ENCODE measurements at regions not wholly inside any gene's neighbourhood (a gene's known extent, or its start where the extent isn't known, plus 50 kb on each side); places are given as distances from the start of the nearest gene placed in this dataset.

DNA sequence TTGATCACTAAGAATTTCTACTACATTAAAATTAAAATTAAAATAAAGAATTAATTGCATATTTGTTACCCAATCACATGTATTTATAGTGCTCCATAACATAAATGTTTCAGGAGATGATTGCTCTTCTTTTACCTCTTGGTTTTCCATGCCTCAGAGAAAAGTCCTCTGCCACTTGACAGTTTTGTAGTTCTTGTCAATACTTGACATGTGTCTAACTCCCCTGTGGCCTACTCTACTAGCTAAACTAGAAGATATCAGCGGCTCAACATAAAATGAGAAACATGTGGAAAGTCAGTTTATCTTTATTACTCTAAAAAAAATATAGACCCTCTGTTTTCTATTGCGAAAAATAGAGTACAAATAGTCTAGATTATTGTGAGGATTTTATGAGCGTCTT, 650.6 kb upstream of the NUDT12 start:
- no peak overlapping the region for H3K9ac ChIP-seq (ENCODE audit: low read length)
- H3K27ac Mint-ChIP-seq = no peak overlapping the region
- no peaks in the 10 kb centered on the region for H4K20me1 ChIP-seq (ENCODE audit: control insufficient read depth, insufficient read depth, low read length, poor library complexity, severe bottlenecking)
- H3K9me3 ChIP-seq (ENCODE audit: control extremely low read depth in 1 of 3, control insufficient read depth in 2 of 3, insufficient read depth in 1 of 3, low read length in 2 of 3) = no peaks in the 10 kb centered on the region
- ChIA-PET POLR2A (no interaction called here), CTCF (no interaction called here)
- H3K79me2 ChIP-seq (ENCODE audit: control insufficient read depth, insufficient read depth, low read length) = no peaks in the 10 kb centered on the region
- ATAC-seq (ENCODE audit: low read depth) = no peak
- H3K9me3 Mint-ChIP-seq (ENCODE audit: insufficient read depth) = no peaks in the 10 kb centered on the region
- intact Hi-C loops (cut with micrococcal nuclease) = no loop called here
- H2AFZ ChIP-seq (ENCODE audit: insufficient read depth, low read depth, low read length, poor library complexity, severe bottlenecking) = no peak overlapping the region
- H3K4me3 Mint-ChIP-seq = no peak overlapping the region
- TF ChIP-seq, protein P1, sequence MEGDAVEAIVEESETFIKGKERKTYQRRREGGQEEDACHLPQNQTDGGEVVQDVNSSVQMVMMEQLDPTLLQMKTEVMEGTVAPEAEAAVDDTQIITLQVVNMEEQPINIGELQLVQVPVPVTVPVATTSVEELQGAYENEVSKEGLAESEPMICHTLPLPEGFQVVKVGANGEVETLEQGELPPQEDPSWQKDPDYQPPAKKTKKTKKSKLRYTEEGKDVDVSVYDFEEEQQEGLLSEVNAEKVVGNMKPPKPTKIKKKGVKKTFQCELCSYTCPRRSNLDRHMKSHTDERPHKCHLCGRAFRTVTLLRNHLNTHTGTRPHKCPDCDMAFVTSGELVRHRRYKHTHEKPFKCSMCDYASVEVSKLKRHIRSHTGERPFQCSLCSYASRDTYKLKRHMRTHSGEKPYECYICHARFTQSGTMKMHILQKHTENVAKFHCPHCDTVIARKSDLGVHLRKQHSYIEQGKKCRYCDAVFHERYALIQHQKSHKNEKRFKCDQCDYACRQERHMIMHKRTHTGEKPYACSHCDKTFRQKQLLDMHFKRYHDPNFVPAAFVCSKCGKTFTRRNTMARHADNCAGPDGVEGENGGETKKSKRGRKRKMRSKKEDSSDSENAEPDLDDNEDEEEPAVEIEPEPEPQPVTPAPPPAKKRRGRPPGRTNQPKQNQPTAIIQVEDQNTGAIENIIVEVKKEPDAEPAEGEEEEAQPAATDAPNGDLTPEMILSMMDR (IDR thresholded peaks at IDR 0.05) = no peak
- TF ChIP-seq EZH2 (IDR thresholded peaks at IDR 0.05; ENCODE audit: borderline replicate concordance, insufficient read depth, low read depth, low read length, poor library complexity, severe bottlenecking) = no peak
- H3K4me3 ChIP-seq (ENCODE audit: control extremely low read depth in 1 of 5, extremely low read depth in 1 of 5, insufficient read depth in 1 of 5, low read depth in 2 of 5, low read length in 4 of 5) = no peak overlapping the region
- no peaks in the 10 kb centered on the region for H3K36me3 ChIP-seq (replicated peaks in 1 of 2; ENCODE audit: control extremely low read depth in 1 of 2, control insufficient read depth in 1 of 2, extremely low read depth in 1 of 2, insufficient read depth in 2 of 2, low read length in 1 of 2)
- H3K4me1 Mint-ChIP-seq = no peaks in the 10 kb centered on the region
- no peak overlapping the region for H3K27ac ChIP-seq (ENCODE audit: low read length in 2 of 2)
- H3K27me3 ChIP-seq (replicated peaks in 1 of 4; ENCODE audit: control extremely low read depth in 1 of 4, control insufficient read depth in 3 of 4, insufficient read depth in 4 of 4, low read length in 3 of 4) = no peaks in the 10 kb centered on the region
- DNase-seq = no peak
- H3K4me1 ChIP-seq (ENCODE audit: control insufficient read depth in 2 of 2, insufficient read depth in 2 of 2, low read length in 2 of 2) = no peaks in the 10 kb centered on the region
- no peak overlapping the region for H3K4me2 ChIP-seq (replicated peaks; ENCODE audit: low read depth, low read length, poor library complexity, severe bottlenecking)
- no CpG with 5 or more reads among the region's 3 CpGs for WGBS (ENCODE audit: insufficient coverage)
- no peaks in the 10 kb centered on the region for H3K27me3 Mint-ChIP-seq

DNA sequence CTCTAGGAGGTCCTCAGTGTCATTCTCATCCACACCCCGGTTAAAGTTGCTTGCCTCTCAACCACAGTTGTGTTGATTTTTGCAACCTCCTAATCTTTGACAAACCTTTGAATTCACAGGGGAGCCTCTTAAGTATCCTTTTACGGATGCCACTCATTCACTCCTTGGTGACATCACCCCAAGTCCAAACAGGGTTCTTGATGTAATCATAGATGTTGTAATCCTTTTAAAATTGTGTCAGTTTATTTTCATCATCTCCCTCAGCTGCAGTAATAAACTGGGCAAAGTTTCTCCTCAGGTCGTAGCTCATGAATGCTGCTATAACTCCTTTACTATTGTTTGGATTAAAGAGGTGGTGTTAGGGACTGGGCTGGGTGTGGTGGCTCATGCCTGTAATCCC, 637.2 kb upstream of the NUDT12 start:
- TF ChIP-seq, protein P1 (IDR thresholded peaks at IDR 0.05) = no peak
- TF ChIP-seq EZH2 (IDR thresholded peaks at IDR 0.05; ENCODE audit: borderline replicate concordance, insufficient read depth, low read depth, low read length, poor library complexity, severe bottlenecking) = no peak
- peaks cover 0 to 3% (median 0%) of the 10 kb centered on the region in 3 donors for H3K9me3 ChIP-seq (ENCODE audit: control extremely low read depth in 1 of 3, control insufficient read depth in 2 of 3, insufficient read depth in 1 of 3, low read length in 2 of 3)
- no peaks in the 10 kb centered on the region for H3K4me1 Mint-ChIP-seq
- H3K9me3 Mint-ChIP-seq (ENCODE audit: insufficient read depth) = peaks cover 2% of the 10 kb centered on the region
- DNase-seq (no peak), ATAC-seq (ENCODE audit: low read depth) (no peak)
- no peaks in the 10 kb centered on the region for H3K4me1 ChIP-seq (ENCODE audit: control insufficient read depth in 2 of 2, insufficient read depth in 2 of 2, low read length in 2 of 2)
- H3K4me3 Mint-ChIP-seq = no peak overlapping the region
- H4K20me1 ChIP-seq (ENCODE audit: control insufficient read depth, insufficient read depth, low read length, poor library complexity, severe bottlenecking) = no peaks in the 10 kb centered on the region
- no peak overlapping the region for H3K27ac ChIP-seq (ENCODE audit: low read length in 2 of 2)
- POLR2A ChIA-PET = no interaction called here
- CTCF ChIA-PET = no interaction called here
- no peaks in the 10 kb centered on the region for H3K27me3 ChIP-seq (replicated peaks in 1 of 4; ENCODE audit: control extremely low read depth in 1 of 4, control insufficient read depth in 3 of 4, insufficient read depth in 4 of 4, low read length in 3 of 4)
- no peaks in the 10 kb centered on the region for H3K36me3 ChIP-seq (replicated peaks in 1 of 2; ENCODE audit: control extremely low read depth in 1 of 2, control insufficient read depth in 1 of 2, extremely low read depth in 1 of 2, insufficient read depth in 2 of 2, low read length in 1 of 2)
- no peak overlapping the region for H3K4me2 ChIP-seq (replicated peaks; ENCODE audit: low read depth, low read length, poor library complexity, severe bottlenecking)
- H3K79me2 ChIP-seq (ENCODE audit: control insufficient read depth, insufficient read depth, low read length) = no peaks in the 10 kb centered on the region
- intact Hi-C loops (cut with micrococcal nuclease) = no loop called here
- H3K27me3 Mint-ChIP-seq = no peaks in the 10 kb centered on the region
- WGBS (ENCODE audit: insufficient coverage) = 100% methylated on average over 1 of the region's 3 CpGs
- no peak overlapping the region for H3K27ac Mint-ChIP-seq
- no peak overlapping the region for H3K4me3 ChIP-seq (ENCODE audit: control extremely low read depth in 1 of 5, extremely low read depth in 1 of 5, insufficient read depth in 1 of 5, low read depth in 2 of 5, low read length in 4 of 5)
- no peak overlapping the region for H3K9ac ChIP-seq (ENCODE audit: low read length)
- H2AFZ ChIP-seq (ENCODE audit: insufficient read depth, low read depth, low read length, poor library complexity, severe bottlenecking) = no peak overlapping the region
